Epithelial cell of esophagus (primary cell): ENCODE measurements at regions not wholly inside any gene's neighbourhood (a gene's known extent, or its start where the extent isn't known, plus 50 kb on each side); places are given as distances from the start of the nearest gene placed in this dataset.
"Not testable (repeated sequence)": the region's sequence is repeated elsewhere in the genome, so short reads cannot be mapped to it uniquely, and the experiment has no call there.

Experiments
- DNase-seq: peaks from one replicate; pipeline ENCODE4 v3.0.0; 2010; ENCODE audit warnings: low read depth
- H3K4me3 ChIP-seq: 2 replicates; pipeline ENCODE4 v1.5.1; 2011; ENCODE audit warnings: mild to moderate bottlenecking, low read length, control low read depth
- CTCF ChIP-seq: IDR thresholded peaks from 2 replicates; pipeline ENCODE4 v1.5.1; 2011; ENCODE audit warnings: low read depth, mild to moderate bottlenecking, low read length, control low read depth, inconsistent platforms; ENCODE audit not compliant: insufficient read depth; ENCODE audit errors: missing control alignments

- H3K4me3 ChIP-seq: no peak overlapping the region
- no peak for TF ChIP-seq CTCF
Observed at GRCh38 chr3:194054540-194054939, 81.4 kb upstream of the HES1 start.

GRCh38 chr3:194054961-194055360 is 81.0 kb upstream of the HES1 start:
- TF ChIP-seq CTCF: no peak

More at GRCh38 chr3:194054540-194054939, 81.4 kb upstream of the HES1 start:
- DNase-seq: no peak

GRCh38 chr3:194056323-194056722 is 79.6 kb upstream of the HES1 start:
- not testable (repeated sequence) for DNase-seq, H3K4me3 ChIP-seq

More at GRCh38 chr3:194054961-194055360, 81.0 kb upstream of the HES1 start:
- H3K4me3 ChIP-seq: no peak overlapping the region
- DNase-seq: no peak

- no peak overlapping the region for H3K4me3 ChIP-seq
- DNase-seq: peak; percentile 84
- no peak for TF ChIP-seq CTCF
Observed at GRCh38 chr3:194056731-194057415, 79.1 kb upstream of the HES1 start.

- H3K4me3 ChIP-seq: no peak overlapping the region
- DNase-seq: no peak
- no peak for TF ChIP-seq CTCF
Observed at GRCh38 chr3:194057570-194058188, 78.3 kb upstream of the HES1 start.

GRCh38 chr3:194058189-194058571 is 77.8 kb upstream of the HES1 start:
- peak; percentile 55 for DNase-seq
- no peak overlapping the region for H3K4me3 ChIP-seq
- TF ChIP-seq CTCF: no peak

GRCh38 chr3:194058753-194059152 is 77.2 kb upstream of the HES1 start:
- TF ChIP-seq CTCF: no peak
- no peak overlapping the region for H3K4me3 ChIP-seq
- no peak for DNase-seq
